ENCODE measurements at regions not wholly inside any gene's neighbourhood (a gene's known extent, or its start where the extent isn't known, plus 50 kb on each side); places are given as distances from the start of the nearest gene placed in this dataset.

- TF ChIP-seq CTCF (IDR thresholded peaks at IDR 0.05; ENCODE audit: low read depth, low read length, missing control alignments) = no peak
- no peak for DNase-seq (ENCODE audit: low read depth)
- H3K4me3 ChIP-seq (ENCODE audit: low read depth, low read length) = no peak overlapping the region
- in situ Hi-C loops (cut with HindIII; ENCODE audit: low sequenced_read_pairs) = no loop called here
These were observed 57.2 kb upstream of the HS3ST1 start for GRCh38 chr4:11485926-11486325.

- H3K4me3 ChIP-seq (ENCODE audit: low read depth, low read length) = no peak overlapping the region
- in situ Hi-C loops (cut with HindIII; ENCODE audit: low sequenced_read_pairs) = no loop called here
- no peak for DNase-seq (ENCODE audit: low read depth)
- TF ChIP-seq CTCF (IDR thresholded peaks at IDR 0.05; ENCODE audit: low read depth, low read length, missing control alignments) = no peak
These were observed 55.8 kb upstream of the HS3ST1 start for GRCh38 chr4:11484531-11484930.

- DNase-seq (ENCODE audit: low read depth) = no peak
- H3K4me3 ChIP-seq (ENCODE audit: low read depth, low read length) = no peak overlapping the region
- no peak for TF ChIP-seq CTCF (IDR thresholded peaks at IDR 0.05; ENCODE audit: low read depth, low read length, missing control alignments)
- in situ Hi-C loops (cut with HindIII; ENCODE audit: low sequenced_read_pairs) = no loop called here
These were observed 54.4 kb upstream of the HS3ST1 start for GRCh38 chr4:11483046-11483445.

GRCh38 chr4:11480683-11481082, 52.0 kb upstream of the HS3ST1 start:
- TF ChIP-seq CTCF (IDR thresholded peaks at IDR 0.05; ENCODE audit: low read depth, low read length, missing control alignments) = no peak
- H3K4me3 ChIP-seq (ENCODE audit: low read depth, low read length) = no peak overlapping the region
- in situ Hi-C loops (cut with HindIII; ENCODE audit: low sequenced_read_pairs) = no loop called here
- DNase-seq (ENCODE audit: low read depth) = no peak
